ENCODE measurements at regions not wholly inside any gene's neighbourhood (a gene's known extent, or its start where the extent isn't known, plus 50 kb on each side); places are given as distances from the start of the nearest gene placed in this dataset.
A peak's percentile ranks its signal among the peaks of the same experiment; 100 is the strongest.
"Not testable (repeated sequence)": the region's sequence is repeated elsewhere in the genome, so short reads cannot be mapped to it uniquely, and the experiment has no call there.

DNA sequence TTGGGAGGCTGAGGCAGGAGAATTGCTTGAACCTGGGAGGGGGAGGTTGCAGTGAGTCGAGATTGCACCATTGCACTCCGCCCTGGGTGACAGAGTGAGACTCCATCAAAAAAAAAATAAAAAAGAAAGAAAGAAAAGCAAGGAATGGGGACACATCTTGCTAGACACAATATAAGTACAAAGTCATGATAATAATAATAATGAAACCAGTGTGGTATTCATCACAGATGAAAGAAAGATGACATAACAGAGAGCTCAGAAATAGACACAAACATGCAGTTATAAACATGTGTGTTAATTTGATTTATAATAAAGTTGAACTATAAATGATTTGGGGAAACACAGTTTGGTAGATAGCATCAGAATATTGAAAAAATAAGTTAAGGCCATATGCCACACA lies 264.1 kb downstream of the SRGAP2C start:
- Histone ChIP-seq H3K4me1 (no peaks in the 10 kb centered on the region), H3K9me3 (peaks cover 0 to 4% (median 0%) of the 10 kb centered on the region in 4 donors), H3K27me3 (no peaks in the 10 kb centered on the region), H3K27ac (no peak overlapping the region), H3K4me3 (no peak overlapping the region), H3K36me3 (no peaks in the 10 kb centered on the region)
- ATAC-seq (ENCODE audit: low FRiP score in 2 of 2) (no peak), DNase-seq (no peak)
- 87 to 100% methylated on average over 2 of the region's 2 CpGs for WGBS, 2 donors
- TF ChIP-seq POLR2AphosphoS5 (IDR thresholded peaks at IDR 0.05) = no peak
- TF ChIP-seq POLR2A (IDR thresholded peaks at IDR 0.05) = no peak
- no peak for TF ChIP-seq EP300 (IDR thresholded peaks at IDR 0.05)
- TF ChIP-seq, protein P1, sequence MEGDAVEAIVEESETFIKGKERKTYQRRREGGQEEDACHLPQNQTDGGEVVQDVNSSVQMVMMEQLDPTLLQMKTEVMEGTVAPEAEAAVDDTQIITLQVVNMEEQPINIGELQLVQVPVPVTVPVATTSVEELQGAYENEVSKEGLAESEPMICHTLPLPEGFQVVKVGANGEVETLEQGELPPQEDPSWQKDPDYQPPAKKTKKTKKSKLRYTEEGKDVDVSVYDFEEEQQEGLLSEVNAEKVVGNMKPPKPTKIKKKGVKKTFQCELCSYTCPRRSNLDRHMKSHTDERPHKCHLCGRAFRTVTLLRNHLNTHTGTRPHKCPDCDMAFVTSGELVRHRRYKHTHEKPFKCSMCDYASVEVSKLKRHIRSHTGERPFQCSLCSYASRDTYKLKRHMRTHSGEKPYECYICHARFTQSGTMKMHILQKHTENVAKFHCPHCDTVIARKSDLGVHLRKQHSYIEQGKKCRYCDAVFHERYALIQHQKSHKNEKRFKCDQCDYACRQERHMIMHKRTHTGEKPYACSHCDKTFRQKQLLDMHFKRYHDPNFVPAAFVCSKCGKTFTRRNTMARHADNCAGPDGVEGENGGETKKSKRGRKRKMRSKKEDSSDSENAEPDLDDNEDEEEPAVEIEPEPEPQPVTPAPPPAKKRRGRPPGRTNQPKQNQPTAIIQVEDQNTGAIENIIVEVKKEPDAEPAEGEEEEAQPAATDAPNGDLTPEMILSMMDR (IDR thresholded peaks at IDR 0.05) = no peak

DNA sequence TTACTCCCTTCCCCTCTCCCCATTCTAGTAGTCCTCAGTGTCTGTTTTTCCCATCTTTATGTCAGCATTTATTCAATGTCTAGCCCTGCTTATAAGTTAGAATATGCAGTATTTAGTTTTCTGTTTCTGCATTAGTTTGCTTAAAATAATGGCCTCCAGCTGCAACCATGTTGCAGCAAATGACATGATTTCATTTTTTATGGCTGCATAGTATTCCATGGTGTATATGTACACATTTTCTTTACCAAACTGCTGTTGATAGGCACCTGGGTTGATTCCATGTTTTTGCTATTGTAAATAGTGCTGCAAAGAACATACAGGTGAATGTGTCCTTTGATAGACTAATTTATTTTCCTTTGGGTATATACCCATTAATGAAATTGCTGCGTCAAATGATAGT lies 267.7 kb downstream of the SRGAP2C start:
- Histone ChIP-seq H3K4me3 (no peak overlapping the region), H3K9me3 (peaks cover 0 to 4% (median 0%) of the 10 kb centered on the region in 4 donors), H3K27me3 (no peaks in the 10 kb centered on the region), H3K27ac (no peak overlapping the region), H3K36me3 (no peaks in the 10 kb centered on the region), H3K4me1 (no peaks in the 10 kb centered on the region)
- 100% methylated on average over 1 of the region's 1 CpG for WGBS, 2 donors
- no peak for DNase-seq
- TF ChIP-seq POLR2AphosphoS5 (IDR thresholded peaks at IDR 0.05) (no peak), EP300 (IDR thresholded peaks at IDR 0.05) (no peak), POLR2A (IDR thresholded peaks at IDR 0.05) (no peak)
- TF ChIP-seq, protein P1 (IDR thresholded peaks at IDR 0.05) = no peak
- ATAC-seq (ENCODE audit: low FRiP score in 2 of 2) = no peak

DNA sequence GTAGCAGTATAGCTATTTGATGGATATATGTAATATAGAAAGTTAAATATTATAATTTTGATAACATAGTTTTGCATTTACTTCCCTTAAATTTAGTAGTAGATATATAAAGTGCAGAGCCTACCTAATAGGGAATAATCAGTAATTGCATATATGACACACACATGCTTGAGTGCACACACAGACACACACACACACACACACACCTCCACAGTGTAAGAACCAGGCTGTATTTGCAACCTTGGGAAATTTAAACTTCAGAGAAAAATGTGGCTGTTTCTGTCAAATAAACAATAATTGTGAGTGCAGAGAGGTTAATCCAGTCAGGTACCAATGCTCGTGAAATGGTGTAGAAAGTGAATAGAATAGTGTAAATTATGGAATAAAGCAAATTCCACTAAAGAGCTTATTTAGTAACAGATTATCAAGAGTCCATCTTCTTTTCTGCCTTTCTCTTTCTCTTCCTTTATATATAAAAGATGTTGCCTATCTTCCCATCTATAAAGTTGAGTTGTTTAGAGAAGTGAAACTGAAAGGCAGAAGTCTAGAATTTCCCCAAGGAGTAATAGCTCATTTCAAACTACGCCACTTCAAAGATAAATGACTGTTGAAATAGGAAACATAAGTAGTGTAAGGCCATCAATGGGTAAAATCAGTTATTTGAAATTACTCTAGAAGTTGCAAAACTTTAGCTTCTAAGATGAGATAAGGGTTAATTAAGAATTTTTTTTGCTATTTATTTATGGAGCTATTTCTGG lies 273.7 kb downstream of the SRGAP2C start:
- DNase-seq (no peak), ATAC-seq (ENCODE audit: low FRiP score in 2 of 2) (peak in 1 of 2 donors; percentile 61)
- no peaks in the 10 kb centered on the region for H3K27me3 ChIP-seq
- no peaks in the 10 kb centered on the region for H3K9me3 ChIP-seq
- H3K4me3 ChIP-seq = no peak overlapping the region
- no peaks in the 10 kb centered on the region for H3K36me3 ChIP-seq
- no peaks in the 10 kb centered on the region for H3K4me1 ChIP-seq
- TF ChIP-seq, protein P1 (IDR thresholded peaks at IDR 0.05) = no peak
- no peak for TF ChIP-seq POLR2A (IDR thresholded peaks at IDR 0.05)
- TF ChIP-seq EP300 (IDR thresholded peaks at IDR 0.05) = no peak
- no peak for TF ChIP-seq POLR2AphosphoS5 (IDR thresholded peaks at IDR 0.05)
- no peak overlapping the region for H3K27ac ChIP-seq
- 30 to 36% methylated on average over 2 of the region's 2 CpGs for WGBS, 2 donors

DNA sequence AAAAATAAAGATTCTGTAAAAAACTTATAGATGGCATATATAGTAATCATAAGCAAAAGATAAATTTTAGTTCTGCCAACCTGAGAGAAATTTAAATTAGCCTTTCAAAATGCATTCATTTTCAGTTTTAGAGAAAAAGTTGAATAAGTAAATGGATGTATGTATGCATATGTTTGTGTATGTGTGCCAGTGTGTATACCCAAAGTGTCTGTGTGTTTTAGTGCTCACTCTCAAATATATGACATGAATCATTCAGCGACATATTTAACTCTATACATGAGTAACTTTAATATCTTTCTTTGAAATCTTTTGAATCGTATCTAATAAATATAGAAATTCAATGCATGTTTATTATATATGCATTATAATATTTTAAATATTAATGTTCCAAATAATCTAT lies 274.5 kb downstream of the SRGAP2C start:
- TF ChIP-seq EP300 (IDR thresholded peaks at IDR 0.05) (no peak), POLR2AphosphoS5 (IDR thresholded peaks at IDR 0.05) (no peak), POLR2A (IDR thresholded peaks at IDR 0.05) (no peak)
- TF ChIP-seq, protein P1 (IDR thresholded peaks at IDR 0.05) = no peak
- H3K4me3 ChIP-seq = no peak overlapping the region
- DNase-seq (no peak), ATAC-seq (ENCODE audit: low FRiP score in 2 of 2) (no peak)
- no peaks in the 10 kb centered on the region for H3K27me3 ChIP-seq
- no peaks in the 10 kb centered on the region for H3K9me3 ChIP-seq
- no peak overlapping the region for H3K27ac ChIP-seq
- no peaks in the 10 kb centered on the region for H3K36me3 ChIP-seq
- 80 to 92% methylated on average over 2 of the region's 2 CpGs for WGBS, 2 donors
- no peaks in the 10 kb centered on the region for H3K4me1 ChIP-seq

DNA sequence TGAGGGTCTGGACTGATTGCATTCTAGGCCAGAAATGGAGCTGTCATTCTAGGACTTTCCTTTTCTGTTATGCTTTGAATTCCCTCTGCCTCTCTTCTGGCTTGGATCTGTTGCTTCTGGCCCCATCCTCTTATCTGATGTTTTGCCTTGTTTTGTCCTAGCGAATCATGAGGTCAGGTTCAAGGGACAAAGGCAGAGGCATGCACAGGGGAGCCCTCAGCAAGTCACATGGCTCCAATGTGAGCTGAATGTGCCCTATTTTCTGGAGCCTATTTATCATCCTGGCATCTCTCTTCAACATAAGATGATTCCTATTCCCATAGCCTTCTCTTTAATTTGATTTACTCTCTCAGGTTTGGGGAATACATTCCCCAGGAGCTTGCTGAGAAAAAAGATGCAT lies 284.6 kb downstream of the SRGAP2C start:
- not testable (repeated sequence) for H3K4me1 ChIP-seq; H3K9me3 ChIP-seq; H3K27me3 ChIP-seq; ATAC-seq (ENCODE audit: low FRiP score in 2 of 2); H3K4me3 ChIP-seq; H3K27ac ChIP-seq; H3K36me3 ChIP-seq; DNase-seq
- 60 to 85% methylated on average over 1 of the region's 1 CpG for WGBS, 2 donors

DNA sequence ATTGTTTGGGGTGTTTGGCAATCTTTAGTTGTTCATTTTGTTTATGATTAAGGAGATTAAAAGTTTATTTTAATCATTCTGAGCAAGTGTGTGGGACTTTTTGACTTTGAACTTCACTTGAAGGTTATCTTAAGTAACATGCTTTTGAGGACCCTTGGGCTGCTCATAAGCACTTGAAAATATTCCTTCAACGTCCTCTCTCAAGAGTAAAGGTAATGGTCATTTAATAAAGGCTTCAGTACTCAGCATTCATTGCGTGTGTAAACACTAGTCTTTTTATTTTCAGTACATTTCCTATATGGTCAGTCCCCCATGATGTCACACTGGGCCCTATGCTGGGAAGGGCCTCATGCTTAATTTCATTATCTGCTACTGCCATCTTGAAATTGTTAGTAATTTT lies 285.6 kb downstream of the SRGAP2C start:
- ATAC-seq (ENCODE audit: low FRiP score in 2 of 2); H3K27ac ChIP-seq; H3K4me1 ChIP-seq; H3K4me3 ChIP-seq; H3K9me3 ChIP-seq; H3K36me3 ChIP-seq; DNase-seq; H3K27me3 ChIP-seq: not testable (repeated sequence)
- WGBS, 2 donors = 32 to 36% methylated on average over 2 of the region's 2 CpGs

Data from upper lobe of left lung (tissue), 6 donors.